ENCODE measurements at regions not wholly inside any gene's neighbourhood (a gene's known extent, or its start where the extent isn't known, plus 50 kb on each side); places are given as distances from the start of the nearest gene placed in this dataset.

DNA sequence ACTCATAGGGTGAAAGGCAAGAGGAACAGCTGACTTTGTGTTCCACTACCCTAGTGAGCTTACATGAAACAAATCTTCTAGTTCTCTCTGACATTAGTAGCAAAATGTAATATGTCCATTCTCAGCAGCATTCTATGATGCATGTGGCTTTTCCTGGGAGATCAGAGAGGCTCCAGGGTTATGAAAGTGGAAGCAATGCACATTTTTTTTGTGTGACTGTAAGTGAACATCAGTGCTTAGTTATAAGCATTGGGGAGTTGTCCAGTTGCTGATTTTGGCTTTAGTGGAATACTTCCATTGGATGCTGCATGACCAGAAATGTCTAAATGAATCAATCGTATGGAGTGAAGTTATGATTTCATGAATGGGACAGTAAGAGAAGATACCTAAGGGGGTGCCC, 255.9 kb downstream of the FAT3 start (continued):
- TF ChIP-seq, protein P1, sequence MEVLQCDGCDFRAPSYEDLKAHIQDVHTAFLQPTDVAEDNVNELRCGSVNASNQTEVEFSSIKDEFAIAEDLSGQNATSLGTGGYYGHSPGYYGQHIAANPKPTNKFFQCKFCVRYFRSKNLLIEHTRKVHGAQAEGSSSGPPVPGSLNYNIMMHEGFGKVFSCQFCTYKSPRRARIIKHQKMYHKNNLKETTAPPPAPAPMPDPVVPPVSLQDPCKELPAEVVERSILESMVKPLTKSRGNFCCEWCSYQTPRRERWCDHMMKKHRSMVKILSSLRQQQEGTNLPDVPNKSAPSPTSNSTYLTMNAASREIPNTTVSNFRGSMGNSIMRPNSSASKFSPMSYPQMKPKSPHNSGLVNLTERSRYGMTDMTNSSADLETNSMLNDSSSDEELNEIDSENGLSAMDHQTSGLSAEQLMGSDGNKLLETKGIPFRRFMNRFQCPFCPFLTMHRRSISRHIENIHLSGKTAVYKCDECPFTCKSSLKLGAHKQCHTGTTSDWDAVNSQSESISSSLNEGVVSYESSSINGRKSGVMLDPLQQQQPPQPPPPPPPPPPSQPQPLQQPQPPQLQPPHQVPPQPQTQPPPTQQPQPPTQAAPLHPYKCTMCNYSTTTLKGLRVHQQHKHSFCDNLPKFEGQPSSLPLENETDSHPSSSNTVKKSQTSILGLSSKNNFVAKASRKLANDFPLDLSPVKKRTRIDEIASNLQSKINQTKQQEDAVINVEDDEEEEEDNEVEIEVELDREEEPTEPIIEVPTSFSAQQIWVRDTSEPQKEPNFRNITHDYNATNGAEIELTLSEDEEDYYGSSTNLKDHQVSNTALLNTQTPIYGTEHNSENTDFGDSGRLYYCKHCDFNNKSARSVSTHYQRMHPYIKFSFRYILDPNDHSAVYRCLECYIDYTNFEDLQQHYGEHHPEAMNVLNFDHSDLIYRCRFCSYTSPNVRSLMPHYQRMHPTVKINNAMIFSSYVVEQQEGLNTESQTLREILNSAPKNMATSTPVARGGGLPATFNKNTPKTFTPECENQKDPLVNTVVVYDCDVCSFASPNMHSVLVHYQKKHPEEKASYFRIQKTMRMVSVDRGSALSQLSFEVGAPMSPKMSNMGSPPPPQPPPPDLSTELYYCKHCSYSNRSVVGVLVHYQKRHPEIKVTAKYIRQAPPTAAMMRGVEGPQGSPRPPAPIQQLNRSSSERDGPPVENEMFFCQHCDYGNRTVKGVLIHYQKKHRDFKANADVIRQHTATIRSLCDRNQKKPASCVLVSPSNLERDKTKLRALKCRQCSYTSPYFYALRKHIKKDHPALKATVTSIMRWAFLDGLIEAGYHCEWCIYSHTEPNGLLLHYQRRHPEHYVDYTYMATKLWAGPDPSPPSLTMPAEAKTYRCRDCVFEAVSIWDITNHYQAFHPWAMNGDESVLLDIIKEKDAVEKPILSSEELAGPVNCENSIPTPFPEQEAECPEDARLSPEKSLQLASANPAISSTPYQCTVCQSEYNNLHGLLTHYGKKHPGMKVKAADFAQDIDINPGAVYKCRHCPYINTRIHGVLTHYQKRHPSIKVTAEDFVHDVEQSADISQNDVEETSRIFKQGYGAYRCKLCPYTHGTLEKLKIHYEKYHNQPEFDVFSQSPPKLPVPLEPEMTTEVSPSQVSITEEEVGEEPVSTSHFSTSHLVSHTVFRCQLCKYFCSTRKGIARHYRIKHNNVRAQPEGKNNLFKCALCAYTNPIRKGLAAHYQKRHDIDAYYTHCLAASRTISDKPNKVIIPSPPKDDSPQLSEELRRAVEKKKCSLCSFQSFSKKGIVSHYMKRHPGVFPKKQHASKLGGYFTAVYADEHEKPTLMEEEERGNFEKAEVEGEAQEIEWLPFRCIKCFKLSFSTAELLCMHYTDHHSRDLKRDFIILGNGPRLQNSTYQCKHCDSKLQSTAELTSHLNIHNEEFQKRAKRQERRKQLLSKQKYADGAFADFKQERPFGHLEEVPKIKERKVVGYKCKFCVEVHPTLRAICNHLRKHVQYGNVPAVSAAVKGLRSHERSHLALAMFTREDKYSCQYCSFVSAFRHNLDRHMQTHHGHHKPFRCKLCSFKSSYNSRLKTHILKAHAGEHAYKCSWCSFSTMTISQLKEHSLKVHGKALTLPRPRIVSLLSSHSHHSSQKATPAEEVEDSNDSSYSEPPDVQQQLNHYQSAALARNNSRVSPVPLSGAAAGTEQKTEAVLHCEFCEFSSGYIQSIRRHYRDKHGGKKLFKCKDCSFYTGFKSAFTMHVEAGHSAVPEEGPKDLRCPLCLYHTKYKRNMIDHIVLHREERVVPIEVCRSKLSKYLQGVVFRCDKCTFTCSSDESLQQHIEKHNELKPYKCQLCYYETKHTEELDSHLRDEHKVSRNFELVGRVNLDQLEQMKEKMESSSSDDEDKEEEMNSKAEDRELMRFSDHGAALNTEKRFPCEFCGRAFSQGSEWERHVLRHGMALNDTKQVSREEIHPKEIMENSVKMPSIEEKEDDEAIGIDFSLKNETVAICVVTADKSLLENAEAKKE (CRISPR knock-in tag; IDR thresholded peaks at IDR 0.05) = no peak
- TF ChIP-seq CREB1 (CRISPR knock-in tag; IDR thresholded peaks at IDR 0.05; ENCODE audit: low read depth) (no peak), POLR2AphosphoS5 (IDR thresholded peaks at IDR 0.05; ENCODE audit: low read depth) (no peak), JUNB (IDR thresholded peaks at IDR 0.05; ENCODE audit: unreplicated experiment) (no peak), ZNF114 (CRISPR knock-in tag; IDR thresholded peaks at IDR 0.05) (no peak), NANOG (IDR thresholded peaks at IDR 0.05; ENCODE audit: borderline replicate concordance) (no peak)

DNA sequence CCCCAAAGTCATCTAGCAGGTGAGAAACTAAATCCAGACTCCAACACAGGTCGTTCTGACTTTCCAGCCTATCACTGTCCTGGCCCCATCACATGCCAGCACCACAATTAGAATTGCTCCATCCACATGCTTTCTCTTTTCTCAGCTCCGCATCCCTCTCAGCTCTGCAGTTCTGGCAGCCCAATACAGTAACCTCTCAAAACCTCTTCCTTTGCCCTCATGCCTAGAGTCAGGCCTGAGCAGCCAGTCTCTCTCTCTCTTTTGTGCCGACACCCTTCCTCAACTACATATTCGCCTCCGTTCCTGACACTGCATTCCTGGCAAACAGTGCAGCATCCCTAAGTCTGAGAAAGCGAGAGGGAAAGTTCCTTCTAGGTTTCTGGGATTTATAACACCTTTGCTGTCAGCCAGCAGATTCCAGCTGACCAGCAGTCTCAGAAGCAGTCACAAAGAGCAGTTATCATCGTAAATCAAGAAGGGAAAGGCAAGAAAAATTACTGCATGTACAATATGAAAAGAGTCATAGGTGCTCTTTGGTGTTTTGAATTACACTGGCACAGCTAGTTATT, 258.0 kb downstream of the FAT3 start:
- DNase-seq (ENCODE audit: low spot score) = peak; percentile 58
- Histone ChIP-seq H3K4me2 (no peak overlapping the region), H3K4me1 (ENCODE audit: insufficient read depth) (peaks cover 23% of the 10 kb centered on the region), H2AFZ (no peak overlapping the region), H3K79me2 (replicated peaks; ENCODE audit: insufficient read depth) (peaks cover 37% of the 10 kb centered on the region), H3K27ac (ENCODE audit: low read depth) (no peak overlapping the region), H3K36me3 (ENCODE audit: insufficient read depth) (no peaks in the 10 kb centered on the region), H3K27me3 (ENCODE audit: insufficient read depth) (no peaks in the 10 kb centered on the region), H4K20me1 (replicated peaks; ENCODE audit: insufficient read depth) (no peaks in the 10 kb centered on the region; the same call in 1 of the 2 replicates), H3K9me2 (ENCODE audit: insufficient read depth) (no peaks in the 10 kb centered on the region), H3K4me3 (no peak overlapping the region), H3F3A (replicated peaks; ENCODE audit: low read depth) (no peaks in the 10 kb centered on the region)
- Mint-ChIP-seq H3K9me3 (no peaks in the 10 kb centered on the region), H3K27me3 (ENCODE audit: insufficient read depth, low read depth, poor library complexity) (peaks cover 4% of the 10 kb centered on the region), H3K36me3 (ENCODE audit: low read depth) (no peaks in the 10 kb centered on the region), H3K27ac (peak overlapping the region; percentile 28; the same call in 1 of the 2 replicates), H3K4me1 (peaks cover 29% of the 10 kb centered on the region), H3K4me3 (no peak overlapping the region)
- peak; percentile 88 for ATAC-seq
- TF ChIP-seq NANOG (IDR thresholded peaks at IDR 0.05; ENCODE audit: borderline replicate concordance) (no peak), CREB1 (CRISPR knock-in tag; IDR thresholded peaks at IDR 0.05; ENCODE audit: low read depth) (no peak), JUNB (IDR thresholded peaks at IDR 0.05; ENCODE audit: unreplicated experiment) (no peak), EZH2phosphoT487 (IDR thresholded peaks at IDR 0.05; ENCODE audit: unreplicated experiment) (no peak)
- TF ChIP-seq, protein P1 (CRISPR knock-in tag; IDR thresholded peaks at IDR 0.05) = no peak

Data from GM23338 (cell line).